ENCODE measurements at regions not wholly inside any gene's neighbourhood (a gene's known extent, or its start where the extent isn't known, plus 50 kb on each side); places are given as distances from the start of the nearest gene placed in this dataset.

- no peak for DNase-seq (ENCODE audit: extremely low read depth, insufficient read length)
- Histone ChIP-seq H3K36me3 (ENCODE audit: control insufficient read depth, insufficient read depth, low read length) (no peaks in the 10 kb centered on the region), H3K4me3 (replicated peaks; ENCODE audit: low read depth, low read length) (no peak overlapping the region), H3K27me3 (replicated peaks; ENCODE audit: control insufficient read depth, insufficient read depth, low read length) (no peaks in the 10 kb centered on the region)
- TF ChIP-seq, protein P1, sequence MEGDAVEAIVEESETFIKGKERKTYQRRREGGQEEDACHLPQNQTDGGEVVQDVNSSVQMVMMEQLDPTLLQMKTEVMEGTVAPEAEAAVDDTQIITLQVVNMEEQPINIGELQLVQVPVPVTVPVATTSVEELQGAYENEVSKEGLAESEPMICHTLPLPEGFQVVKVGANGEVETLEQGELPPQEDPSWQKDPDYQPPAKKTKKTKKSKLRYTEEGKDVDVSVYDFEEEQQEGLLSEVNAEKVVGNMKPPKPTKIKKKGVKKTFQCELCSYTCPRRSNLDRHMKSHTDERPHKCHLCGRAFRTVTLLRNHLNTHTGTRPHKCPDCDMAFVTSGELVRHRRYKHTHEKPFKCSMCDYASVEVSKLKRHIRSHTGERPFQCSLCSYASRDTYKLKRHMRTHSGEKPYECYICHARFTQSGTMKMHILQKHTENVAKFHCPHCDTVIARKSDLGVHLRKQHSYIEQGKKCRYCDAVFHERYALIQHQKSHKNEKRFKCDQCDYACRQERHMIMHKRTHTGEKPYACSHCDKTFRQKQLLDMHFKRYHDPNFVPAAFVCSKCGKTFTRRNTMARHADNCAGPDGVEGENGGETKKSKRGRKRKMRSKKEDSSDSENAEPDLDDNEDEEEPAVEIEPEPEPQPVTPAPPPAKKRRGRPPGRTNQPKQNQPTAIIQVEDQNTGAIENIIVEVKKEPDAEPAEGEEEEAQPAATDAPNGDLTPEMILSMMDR (IDR thresholded peaks at IDR 0.05; ENCODE audit: insufficient read depth, low read length, poor library complexity, severe bottlenecking), result no peak
Measured at GRCh38 chr3:66145408-66145733, 75.4 kb upstream of the SLC25A26 start.

GRCh38 chr3:66144568-66145407, 76.0 kb upstream of the SLC25A26 start:
- TF ChIP-seq, protein P1 (IDR thresholded peaks at IDR 0.05; ENCODE audit: insufficient read depth, low read length, poor library complexity, severe bottlenecking), result no peak
- DNase-seq (ENCODE audit: extremely low read depth, insufficient read length), result no peak
- no peak overlapping the region for H3K4me3 ChIP-seq (replicated peaks; ENCODE audit: low read depth, low read length)
- no peaks in the 10 kb centered on the region for H3K36me3 ChIP-seq (ENCODE audit: control insufficient read depth, insufficient read depth, low read length)
- no peaks in the 10 kb centered on the region for H3K27me3 ChIP-seq (replicated peaks; ENCODE audit: control insufficient read depth, insufficient read depth, low read length)

DNA sequence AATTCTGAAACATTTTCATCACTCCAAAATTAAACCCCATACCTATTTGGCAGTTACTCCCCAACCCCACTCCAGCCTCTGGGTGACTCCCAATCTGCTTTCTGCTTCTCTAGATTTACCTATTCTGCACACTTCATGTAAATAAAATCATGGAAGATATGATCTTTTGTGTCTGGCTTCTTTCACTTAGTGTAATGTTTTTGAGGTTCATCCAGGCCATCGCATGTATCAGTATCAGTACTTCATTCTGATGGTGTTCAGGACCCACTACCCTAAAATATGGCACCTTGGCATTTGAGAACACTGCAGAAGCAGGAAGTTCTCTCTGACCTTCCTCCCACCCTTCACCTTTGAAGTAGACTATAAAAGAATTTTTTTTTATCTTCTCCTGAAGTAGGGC, 78.7 kb upstream of the SLC25A26 start:
- Histone ChIP-seq H3K27me3 (replicated peaks; ENCODE audit: control insufficient read depth, insufficient read depth, low read length) (no peaks in the 10 kb centered on the region), H3K36me3 (ENCODE audit: control insufficient read depth, insufficient read depth, low read length) (no peaks in the 10 kb centered on the region), H3K4me3 (replicated peaks; ENCODE audit: low read depth, low read length) (no peak overlapping the region)
- DNase-seq (ENCODE audit: extremely low read depth, insufficient read length), result no peak
- TF ChIP-seq, protein P1 (IDR thresholded peaks at IDR 0.05; ENCODE audit: insufficient read depth, low read length, poor library complexity, severe bottlenecking), result no peak

GRCh38 chr3:66140743-66141372, 79.9 kb upstream of the SLC25A26 start:
- Histone ChIP-seq H3K4me3 (replicated peaks; ENCODE audit: low read depth, low read length) (no peak overlapping the region), H3K36me3 (ENCODE audit: control insufficient read depth, insufficient read depth, low read length) (no peaks in the 10 kb centered on the region), H3K27me3 (replicated peaks; ENCODE audit: control insufficient read depth, insufficient read depth, low read length) (no peaks in the 10 kb centered on the region)
- TF ChIP-seq, protein P1 (IDR thresholded peaks at IDR 0.05; ENCODE audit: insufficient read depth, low read length, poor library complexity, severe bottlenecking), result no peak
- DNase-seq (ENCODE audit: extremely low read depth, insufficient read length), result peak; percentile 52

- DNase-seq (ENCODE audit: extremely low read depth, insufficient read length), result no peak
- no peaks in the 10 kb centered on the region for H3K36me3 ChIP-seq (ENCODE audit: control insufficient read depth, insufficient read depth, low read length)
- TF ChIP-seq, protein P1 (IDR thresholded peaks at IDR 0.05; ENCODE audit: insufficient read depth, low read length, poor library complexity, severe bottlenecking), result no peak
Measured at GRCh38 chr3:66140106-66140505, 80.7 kb upstream of the SLC25A26 start.

More at GRCh38 chr3:66140106-66140505, 80.7 kb upstream of the SLC25A26 start:
- no peaks in the 10 kb centered on the region for H3K27me3 ChIP-seq (replicated peaks; ENCODE audit: control insufficient read depth, insufficient read depth, low read length)
- no peak overlapping the region for H3K4me3 ChIP-seq (replicated peaks; ENCODE audit: low read depth, low read length)
